Cerebellar nuclear complex (tissue), 1 donor: ENCODE measurements at regions not wholly inside any gene's neighbourhood (a gene's known extent, or its start where the extent isn't known, plus 50 kb on each side); places are given as distances from the start of the nearest gene placed in this dataset.

Experiments
- DNase-seq, 2 experiments: peaks; one replicate each; lab custom pipeline; 2025; lab: John Stamatoyannopoulos, UW

DNA sequence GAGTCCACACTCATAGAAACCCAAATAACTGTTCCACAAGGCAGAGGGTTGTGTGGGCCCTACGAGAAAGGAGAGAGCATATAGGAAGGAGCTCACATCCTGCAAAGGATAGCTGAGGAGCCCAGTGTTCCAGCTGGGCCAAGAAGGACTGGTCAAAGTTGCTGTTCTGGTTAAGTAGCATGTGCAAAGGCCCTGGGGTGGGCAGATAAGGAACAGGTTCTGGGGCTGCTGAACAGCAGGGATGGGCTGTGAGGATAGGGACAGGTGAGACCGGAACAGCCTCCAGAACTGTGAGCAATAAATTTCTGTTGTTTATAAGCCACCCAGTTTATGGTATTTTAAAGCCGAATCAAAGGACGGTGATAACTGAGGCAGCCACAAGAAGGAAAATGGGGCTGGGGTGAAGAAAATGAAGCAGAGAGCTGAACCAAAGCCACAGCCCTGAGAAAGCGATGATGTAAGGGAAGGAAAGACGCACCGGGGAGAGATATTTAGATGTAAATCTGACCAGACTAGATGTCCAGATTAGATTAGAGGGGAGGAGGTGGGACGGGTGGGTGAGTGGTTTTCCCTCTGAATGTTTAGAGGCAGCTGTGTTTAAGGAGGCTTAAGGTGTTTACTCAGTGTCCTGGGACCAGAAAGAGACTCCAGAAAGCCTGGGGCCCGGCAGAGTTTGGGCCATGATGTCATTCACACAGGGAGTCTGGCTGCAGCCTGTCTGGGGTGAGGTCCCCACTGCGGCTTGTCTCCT is 180.8 kb upstream of the BCOR start:
- no peak for DNase-seq

DNA sequence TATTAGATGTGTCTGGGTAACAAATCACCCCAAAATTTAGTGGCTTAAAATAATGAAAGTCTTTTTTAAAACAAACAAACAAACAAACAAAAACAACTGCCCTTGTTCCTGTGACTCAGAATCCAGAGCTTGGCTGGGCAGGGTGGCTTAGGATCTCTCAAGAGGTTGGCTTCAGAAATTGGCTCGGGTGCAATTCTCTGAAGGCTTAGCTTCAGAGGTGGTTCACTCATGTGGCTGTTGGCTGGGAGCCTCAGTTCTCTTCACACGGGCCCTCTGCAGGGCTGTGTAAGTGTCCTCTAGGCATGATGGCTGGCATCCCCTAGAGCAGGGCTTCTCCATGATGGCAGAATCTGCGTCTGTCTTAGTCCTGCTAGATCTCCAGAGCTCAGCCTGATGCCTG is 179.9 kb upstream of the BCOR start:
- DNase-seq: no peak

DNA sequence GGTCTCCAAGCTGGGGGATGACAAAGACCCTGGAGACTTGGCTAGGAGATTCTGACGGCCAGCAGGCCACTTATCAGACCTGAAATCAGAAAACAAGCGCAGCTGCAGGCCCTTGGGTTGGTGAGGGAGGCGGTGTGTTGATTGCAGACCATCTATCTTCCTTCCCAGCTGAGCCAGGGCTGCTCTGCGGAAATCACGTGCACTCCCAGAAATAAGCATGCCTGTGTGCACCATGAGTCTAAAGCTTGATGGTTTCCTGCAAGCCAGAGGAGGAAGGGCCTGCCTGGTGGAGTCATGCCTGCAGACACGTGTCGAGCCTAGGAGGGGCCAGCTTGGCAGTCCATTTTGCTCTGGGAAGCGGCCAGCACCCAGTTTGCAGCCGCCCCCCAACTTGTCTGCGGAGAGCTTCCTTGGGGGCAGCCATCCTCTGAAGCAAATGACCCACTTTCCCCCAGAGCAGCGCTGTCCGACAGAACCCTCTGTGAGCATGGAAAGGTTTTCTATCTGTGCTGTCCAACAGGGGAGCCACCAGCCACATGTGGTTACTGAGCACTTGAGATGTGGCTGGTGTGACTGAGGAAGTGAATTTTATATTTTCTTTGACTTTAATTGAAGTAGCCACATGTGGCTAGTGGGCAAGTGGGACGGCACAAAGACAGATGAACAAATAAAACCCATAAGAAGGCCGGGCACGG is 175.7 kb upstream of the BCOR start:
- no peak for DNase-seq

DNA sequence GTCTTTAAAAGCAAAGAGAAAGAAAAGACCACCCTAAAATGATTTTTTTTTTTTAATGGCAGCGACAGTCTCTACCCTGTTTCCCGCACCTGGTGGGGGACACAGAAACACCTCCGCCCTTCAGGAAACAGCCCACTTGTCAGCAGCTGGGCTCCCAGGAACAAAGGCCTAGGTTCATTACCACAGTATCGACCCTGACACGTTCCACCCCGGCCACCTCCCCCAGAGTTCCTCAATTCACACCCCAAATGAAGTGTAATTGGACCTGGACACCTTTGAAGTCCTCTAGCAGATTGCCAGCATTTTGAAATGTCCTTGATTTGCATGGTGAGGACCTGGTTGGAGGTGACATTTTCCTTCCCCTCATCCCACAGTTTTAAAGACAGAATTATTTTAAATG is 175.0 kb upstream of the BCOR start:
- DNase-seq: no peak

DNA sequence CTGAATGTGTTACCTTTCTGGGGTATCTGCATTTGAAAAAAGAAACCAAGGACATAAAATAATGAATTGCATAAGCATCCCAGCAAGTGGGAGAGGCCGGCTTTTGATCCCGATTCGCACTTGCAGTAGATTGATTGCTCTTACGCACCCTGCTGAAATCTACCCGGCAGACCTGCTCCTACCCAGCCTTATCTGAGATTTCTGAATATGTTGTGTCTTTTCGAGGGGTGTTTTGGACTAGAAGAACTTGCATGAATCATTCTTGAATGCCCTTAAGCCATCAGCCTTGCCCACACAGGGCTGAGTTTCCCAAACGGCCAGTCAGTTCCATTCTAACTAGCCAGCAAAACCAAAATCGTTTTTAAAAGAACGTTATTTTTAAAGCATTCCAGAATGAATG is 174.4 kb upstream of the BCOR start:
- no peak for DNase-seq

DNA sequence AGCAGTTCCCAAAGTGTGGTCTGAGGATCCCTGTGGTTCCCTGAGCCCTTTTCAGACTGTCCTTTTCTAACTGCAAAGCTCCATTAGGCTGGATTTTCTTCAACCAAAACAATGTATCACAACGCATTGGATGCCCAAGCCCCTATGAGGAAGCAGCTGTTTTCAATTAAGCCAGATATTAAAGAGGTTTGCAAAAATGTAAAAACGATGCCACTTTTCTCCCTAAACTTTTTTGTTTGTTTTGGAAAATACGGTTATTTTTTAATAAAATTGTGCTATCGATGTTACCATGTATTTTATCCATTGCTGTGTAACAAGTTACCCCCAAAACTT is 170.4 kb upstream of the BCOR start:
- DNase-seq: no peak

DNA sequence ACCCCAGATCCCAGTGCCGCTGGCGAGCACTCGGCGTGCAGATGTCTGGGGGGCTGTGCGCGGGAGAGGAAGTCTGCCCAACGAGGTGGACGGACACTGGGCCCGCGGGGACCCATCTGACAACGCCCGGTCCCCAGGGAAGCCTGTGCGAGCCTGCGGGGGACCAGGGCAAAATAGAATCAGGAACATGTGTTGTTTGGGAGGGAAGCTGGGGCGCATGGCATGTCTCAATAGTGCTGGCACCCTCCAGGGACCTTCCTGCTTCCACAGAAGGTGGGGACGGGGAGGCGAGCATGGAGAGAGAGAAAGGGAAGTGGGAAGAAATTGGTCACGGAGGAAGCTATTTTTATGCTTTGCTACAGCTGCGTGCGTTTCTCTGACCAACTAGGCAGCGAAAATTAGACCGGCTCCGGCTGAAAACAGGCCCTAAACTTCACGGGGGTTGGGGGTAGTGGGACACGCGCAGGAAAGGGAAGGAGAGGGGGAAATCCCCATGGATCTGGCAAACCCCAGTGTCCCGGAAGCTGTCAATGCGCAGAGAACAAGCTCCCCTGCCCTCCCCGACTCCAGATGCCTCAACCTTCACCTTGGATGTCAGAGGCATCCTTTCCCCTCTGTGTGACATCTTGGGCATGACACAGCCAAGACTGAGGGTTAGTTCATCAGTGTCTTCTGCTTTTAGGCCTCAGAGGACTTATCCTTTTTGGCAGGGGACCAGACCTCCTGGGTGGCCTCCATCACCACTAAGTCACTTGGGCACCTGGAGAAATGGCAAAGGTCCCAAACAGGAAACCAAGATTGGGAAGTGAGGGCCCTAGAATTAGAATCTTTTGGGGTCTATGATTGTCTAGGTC is 169.8 kb upstream of the BCOR start:
- no peak for DNase-seq

DNA sequence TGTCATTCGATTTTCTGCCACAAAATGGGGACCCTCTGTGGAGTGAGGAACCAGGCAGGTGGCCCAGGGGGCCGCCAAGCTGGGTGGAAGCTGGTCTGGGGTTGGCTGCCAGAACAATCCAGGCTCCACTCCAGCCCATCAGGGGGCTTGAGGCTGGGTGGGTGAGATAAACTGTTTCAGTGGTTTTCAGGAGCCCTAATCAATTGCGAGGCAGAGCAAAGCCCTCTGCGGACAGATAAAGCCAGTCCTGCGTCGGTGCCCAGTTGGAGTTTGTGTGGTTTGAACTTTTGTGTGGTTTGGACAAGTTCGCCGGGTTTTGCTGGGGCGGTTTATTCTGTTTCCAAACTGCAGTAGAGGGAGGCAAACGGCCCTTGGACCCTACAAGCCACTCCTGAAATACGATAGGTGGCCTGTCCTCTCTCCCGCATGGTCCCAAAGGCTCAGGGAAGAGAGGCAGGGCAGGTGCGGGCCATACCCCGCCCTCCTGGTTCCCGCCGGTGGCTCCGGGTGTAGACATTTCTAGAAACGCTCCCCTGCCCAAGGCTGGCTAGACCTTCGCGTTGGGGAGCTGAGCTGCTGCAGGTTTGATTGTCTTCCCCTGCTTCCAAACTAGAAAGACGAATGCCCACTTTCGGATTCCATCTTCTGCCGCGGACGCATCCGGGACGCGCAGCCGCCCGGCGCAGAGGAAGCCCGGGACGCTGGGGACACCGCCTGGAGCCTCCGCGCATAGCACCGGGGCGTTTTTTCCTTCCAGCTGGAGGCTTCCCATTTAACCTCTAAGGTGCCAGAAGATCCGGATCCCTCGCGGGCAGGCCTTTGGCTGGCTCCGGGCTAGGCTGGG is 169.0 kb upstream of the BCOR start:
- DNase-seq: no peak

DNA sequence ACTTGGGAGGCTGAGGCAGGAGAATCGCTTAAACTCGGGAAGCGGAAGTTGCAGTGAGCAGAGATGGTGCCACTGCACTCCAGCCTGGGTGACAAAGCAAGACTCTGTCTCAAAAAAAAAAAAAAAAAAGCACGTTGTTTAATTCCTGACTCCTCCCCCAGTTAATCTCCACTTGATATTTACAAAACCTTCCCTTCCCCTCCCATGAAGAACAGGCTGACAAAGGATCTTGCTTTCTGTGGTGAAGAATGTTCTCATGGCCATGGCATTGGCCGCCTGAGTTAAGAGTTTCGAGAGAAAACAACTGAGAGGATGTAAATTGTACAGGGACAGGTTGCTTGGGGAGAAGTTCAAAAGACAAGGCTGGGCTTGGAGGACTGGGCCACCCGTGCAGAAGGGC is 168.2 kb upstream of the BCOR start:
- no peak for DNase-seq

DNA sequence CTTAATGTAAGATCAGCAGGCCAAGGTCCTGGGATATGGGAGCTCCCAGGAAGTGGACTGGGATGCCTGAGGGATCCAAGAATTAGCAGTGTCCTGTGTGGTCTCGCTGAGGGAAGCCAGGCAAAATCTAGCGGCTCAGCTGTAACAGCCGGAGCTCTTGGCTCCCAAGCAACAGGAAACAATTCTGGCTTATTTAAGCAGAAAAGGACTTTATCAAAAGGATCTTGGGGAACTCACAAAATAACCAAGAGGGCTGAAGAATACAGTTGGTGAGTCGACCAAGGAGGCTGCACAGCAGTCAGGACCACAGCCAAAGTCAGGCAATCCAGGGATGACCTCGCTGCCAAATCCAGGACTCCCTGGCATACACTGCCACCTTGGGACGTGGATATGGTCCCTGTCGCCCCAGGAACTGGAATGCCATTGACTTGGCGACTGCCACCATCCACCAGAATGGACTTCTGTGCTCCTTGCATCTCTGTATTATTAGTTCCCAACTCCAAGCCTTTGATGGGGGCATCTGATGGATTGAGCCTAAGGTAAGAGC is 165.3 kb upstream of the BCOR start:
- no peak for DNase-seq

DNA sequence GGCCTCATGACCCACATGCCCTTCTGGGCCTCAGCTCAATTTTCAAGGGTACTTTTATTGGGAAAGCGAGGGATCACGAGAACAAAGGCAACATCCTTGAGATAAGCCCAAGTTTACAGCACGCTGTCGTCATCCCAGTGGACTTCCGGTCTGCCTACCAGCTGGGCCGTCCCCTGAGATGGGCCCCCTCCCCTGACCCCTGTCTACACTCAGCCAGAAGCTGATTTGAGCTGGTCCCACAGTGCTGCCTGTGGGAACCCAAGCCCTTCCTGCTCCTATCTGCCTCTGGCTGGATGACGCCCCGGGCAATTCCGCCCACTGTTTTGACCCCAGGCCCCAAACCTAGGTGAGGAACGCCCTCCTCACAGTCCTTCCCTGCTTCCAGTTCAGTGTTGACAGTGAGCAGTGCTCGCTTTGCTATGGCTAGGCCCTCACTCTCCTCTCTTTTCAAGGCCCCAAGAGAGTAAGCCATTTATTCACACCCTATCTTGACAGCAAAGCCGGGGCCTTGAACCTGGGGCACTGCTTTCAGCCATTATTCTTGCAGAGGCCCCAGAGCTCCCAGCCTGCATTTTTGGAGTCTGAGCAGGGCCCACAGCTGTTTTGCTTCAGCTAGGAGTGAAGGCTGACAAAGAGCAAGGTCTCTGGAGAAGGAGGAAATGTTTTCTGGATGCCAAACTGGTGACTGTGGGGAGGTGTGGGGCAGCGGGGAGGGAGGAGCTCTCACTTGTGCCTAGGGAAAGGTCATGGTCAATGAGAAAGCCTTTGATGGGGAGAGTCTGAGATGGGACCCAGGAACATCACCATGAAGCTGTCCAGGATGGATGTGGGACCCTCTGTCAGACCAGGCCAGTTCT is 164.6 kb upstream of the BCOR start:
- DNase-seq: no peak

DNA sequence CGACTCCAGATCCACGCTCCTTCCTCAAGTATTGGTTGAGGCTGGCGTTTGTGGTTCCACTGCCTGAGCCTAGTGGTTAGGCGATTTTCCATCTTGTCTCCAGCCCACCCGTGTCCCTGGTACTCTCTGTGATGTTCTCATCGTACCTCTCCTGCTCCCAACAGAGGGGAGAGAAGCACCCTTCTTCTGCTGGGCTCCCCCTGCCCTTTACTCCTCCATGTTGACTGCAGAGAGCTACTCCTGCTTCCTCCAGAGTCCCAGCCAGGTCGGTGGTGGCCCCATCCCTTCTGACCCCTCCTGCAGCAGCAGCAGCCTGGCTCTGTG is 164.0 kb upstream of the BCOR start:
- DNase-seq: no peak

DNA sequence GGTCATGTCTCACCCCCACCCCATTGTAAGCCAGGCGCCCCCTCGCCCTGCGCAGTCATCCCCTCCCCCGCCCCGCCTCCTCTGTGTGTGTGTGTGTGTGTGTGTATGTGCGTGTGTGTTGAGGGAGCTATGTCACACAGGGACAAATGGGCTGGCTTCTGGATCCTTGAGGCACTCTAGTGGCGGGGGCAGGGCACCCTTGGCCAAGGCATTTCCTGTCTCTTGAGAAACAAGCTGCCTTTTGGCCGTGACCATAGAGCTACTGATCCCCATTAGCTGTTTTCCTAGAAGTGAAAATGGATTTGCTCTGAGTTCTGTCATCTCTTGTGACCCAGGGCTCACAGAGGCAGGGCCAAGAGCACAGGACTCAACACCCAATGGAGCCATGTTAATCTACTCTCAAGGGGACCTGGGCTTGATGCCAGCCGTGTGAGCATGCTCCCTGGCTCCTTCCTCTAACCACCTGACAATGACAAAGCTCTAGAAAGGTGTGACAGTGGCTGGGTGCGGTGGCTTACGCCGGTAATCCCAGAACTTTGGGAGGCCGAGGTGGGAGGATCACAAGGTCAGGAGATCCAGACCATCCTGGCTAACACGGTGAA is 162.5 kb upstream of the BCOR start:
- no peak for DNase-seq

DNA sequence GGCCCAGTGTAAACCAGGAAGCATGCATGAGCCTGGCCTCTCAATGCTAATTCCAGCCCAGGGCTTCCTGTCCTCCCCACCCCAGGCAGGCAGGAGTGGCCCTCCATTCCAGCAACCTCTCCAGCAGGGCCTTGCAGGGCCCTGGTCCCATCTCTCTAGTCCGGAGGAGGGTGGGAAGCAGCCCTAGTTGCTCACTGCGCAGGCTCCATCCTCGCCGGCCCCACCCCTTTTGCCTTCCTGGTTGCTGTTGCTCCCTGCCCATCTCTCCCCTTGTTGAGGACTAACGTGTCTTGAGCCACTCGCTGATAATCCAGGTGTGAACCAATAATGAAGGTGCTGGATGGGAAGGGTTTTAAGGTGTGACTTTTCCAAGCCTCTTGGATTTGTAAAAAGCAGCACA is 161.2 kb upstream of the BCOR start:
- no peak for DNase-seq

DNA sequence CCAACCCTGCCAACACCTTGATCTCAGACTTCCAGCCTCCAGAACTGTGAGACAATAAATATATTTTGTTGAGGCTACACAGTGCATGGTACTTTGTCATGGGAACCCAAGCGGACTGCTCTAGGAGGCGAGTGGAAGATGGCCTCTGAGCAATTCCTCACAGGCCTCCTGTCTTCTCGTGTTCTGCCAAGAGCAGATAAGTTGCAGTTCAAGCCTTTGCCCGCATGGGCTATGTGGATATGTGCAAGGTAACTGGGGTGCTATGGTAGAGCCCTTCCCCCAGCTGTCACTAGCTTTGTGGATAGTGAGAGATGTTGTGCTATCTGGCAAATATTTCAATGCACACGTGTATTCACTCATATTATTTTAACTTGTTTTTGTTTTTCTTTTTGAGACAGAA is 156.0 kb upstream of the BCOR start:
- no peak for DNase-seq

DNA sequence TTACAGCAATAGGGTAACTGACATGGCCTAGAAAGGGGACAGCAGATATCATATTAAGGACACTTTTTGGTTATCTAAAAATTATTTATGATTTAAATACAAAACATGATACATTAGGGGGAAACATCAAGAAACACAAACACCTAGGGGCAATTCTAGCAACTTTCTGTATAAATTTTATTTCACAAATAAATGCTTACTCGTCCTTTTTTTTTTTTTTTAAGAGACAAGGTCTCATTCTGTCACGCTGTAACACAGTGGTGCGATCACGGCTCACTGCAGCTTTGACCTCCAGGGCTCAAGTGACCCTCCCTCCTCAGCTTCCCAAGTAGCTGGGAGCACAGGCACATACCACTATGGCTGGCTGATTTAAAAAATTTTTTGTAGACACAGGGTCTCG is 151.8 kb upstream of the BCOR start:
- no peak for DNase-seq

DNA sequence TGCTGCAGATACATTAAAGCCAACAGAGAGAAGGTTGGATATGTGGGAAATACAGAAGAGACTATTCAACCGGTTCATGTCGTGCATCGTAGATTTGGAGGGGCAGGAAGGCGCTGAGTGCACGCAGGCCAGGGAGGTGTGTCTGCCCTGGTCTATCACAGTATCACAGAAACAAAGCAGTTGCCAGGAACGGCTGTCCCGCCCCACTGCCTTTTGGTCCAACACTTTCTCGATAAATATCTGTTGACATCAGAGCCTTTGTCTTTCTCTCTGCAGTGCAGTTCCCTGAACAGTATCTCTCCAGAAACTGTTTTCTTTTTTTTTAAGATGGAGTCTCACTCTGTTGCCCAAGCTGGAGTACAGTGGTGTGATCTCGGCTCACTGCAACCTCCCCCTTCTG is 151.1 kb upstream of the BCOR start:
- DNase-seq: no peak

DNA sequence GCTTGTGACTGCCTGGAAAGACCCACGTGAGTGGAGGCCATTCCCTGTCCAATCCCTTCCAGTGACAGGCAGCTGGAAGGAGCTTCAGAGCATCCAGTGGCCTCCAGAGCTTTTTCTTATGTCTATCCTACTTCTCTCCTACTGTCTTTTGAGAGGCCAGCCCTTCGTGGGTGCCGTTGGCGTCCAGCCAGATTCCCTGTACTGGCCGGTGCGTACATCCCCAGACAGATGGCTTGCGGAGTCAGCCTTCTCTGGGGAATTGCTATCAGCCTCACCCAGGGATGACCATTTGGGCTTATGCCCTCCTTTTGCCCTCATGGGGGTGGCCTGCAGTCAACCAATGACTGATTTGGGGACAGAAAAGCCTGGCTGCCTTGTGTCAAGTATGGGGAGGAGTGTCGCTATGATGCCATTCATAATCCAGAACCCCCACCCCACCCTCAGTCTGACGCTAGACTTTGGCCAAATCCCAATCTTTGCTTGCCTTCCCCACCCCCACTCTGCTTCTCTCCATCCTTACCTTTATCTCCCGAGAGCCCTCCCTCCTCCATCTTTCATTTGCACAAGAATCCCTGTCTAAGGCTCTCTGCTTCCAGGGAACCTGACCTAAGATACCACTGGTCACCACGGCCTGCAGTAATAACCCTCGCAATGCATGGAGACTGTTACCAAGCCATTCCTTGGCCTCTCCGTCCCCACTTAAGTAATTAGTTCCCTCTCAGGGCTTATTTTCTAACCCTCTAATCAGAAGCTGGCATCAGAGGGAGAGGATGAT is 150.3 kb upstream of the BCOR start:
- DNase-seq: no peak

DNA sequence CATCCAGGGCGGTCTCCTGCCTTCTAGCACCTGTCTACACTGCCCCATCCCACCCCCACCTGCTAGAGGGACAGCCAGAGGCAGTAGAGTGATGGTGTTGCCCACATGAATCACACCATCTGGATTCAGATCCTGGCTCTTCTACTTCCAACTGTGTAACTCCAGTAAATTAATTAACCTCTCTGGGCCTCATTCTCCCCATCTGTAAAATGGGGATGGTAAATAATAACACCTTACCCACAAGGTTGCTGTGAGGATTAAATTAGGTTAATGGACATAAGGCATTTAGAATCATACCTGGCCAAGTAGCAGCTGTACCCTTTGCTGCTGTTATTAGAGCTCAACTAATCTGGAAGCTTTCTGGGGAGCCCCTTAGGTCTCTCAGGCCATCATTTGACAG is 149.6 kb upstream of the BCOR start:
- no peak for DNase-seq
